HG03565 (cell line): ENCODE measurements at regions not wholly inside any gene's neighbourhood (a gene's known extent, or its start where the extent isn't known, plus 50 kb on each side); places are given as distances from the start of the nearest gene placed in this dataset.

ENCODE experiments used
- ATAC-seq: cut with Tn5 transposase; IDR thresholded peaks from one replicate; pipeline ENCODE4 v1.9.1; 2021; ENCODE audit warnings: mild to moderate bottlenecking, moderate library complexity; ENCODE audit not compliant: unreplicated experiment

DNA sequence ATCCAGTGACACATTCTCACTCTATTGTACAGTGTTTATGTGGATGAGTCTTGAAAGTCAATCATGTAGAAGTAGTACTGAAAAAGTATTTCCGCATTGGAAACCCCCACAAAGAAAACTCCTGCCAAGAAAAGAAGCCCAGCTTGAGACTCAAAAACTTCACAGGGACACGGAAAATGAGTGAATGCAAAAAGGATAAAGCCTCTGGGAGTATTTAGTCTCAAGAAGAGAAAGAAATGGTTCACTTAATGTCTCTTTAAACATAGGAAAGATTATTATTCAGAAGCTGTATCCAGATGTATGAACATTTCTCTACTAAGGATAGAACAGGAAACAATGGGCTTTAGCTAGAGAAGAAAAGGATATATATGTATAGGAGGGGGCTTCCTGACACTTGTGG lies 304.5 kb downstream of the BARHL2 start:
- ATAC-seq, result no peak

DNA sequence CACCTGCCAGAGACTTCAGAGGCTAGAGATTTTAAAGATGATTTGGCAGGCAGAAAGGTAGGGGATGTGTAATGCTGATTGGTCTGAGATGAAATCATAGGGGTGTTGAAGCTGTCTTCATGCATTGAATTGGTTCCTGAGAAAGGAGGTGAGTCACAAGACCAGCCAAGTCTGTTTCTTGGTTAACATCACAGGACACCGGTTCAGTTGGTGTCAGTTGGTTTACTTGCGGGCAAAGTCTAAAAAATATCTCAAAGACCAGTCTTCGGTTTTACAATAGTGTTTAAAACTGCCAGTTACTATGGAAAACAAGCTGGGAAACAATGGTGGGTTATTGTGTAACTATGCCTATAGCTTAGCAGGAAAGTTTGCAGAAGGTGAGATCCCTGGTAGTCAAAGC lies 305.9 kb downstream of the BARHL2 start:
- ATAC-seq, result no peak

DNA sequence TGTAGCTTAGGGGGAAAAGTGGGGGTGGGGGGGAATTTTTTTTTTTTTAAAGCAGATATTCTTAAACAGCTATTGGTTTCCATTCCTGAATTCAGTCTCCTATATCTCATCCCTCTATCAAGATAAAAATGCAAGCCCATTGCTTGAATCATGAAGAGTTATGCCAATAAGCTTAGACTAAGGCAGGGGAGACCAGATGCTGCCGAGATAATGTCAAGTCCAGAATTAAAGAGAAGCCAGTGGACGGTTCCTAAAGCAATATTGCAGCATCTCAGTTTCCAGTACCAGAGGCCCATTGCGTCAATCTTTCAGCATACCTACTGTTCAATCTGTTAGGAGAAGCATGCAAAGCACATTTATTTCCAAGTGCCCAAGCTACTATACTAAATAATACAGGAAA lies 309.4 kb downstream of the BARHL2 start:
- no peak for ATAC-seq

DNA sequence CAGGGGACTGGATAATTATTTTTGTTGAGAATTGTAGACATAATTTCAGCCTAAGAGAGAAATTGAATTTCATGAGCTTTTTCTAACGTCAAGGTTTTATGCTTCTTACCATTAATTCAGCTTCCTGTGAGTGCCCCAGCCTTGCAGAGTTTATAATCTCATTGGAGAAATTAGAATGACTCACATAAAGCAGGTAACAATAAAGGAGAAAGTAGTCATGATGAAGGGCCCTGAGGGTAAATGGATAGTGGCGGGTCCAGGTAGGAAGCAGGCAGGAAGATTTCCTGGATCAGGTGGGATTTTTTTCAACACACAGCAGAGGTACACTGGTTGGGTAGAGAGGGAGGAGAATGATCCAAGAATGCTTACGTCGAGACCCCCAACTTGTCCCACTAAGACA lies 311.4 kb downstream of the BARHL2 start:
- no peak for ATAC-seq

DNA sequence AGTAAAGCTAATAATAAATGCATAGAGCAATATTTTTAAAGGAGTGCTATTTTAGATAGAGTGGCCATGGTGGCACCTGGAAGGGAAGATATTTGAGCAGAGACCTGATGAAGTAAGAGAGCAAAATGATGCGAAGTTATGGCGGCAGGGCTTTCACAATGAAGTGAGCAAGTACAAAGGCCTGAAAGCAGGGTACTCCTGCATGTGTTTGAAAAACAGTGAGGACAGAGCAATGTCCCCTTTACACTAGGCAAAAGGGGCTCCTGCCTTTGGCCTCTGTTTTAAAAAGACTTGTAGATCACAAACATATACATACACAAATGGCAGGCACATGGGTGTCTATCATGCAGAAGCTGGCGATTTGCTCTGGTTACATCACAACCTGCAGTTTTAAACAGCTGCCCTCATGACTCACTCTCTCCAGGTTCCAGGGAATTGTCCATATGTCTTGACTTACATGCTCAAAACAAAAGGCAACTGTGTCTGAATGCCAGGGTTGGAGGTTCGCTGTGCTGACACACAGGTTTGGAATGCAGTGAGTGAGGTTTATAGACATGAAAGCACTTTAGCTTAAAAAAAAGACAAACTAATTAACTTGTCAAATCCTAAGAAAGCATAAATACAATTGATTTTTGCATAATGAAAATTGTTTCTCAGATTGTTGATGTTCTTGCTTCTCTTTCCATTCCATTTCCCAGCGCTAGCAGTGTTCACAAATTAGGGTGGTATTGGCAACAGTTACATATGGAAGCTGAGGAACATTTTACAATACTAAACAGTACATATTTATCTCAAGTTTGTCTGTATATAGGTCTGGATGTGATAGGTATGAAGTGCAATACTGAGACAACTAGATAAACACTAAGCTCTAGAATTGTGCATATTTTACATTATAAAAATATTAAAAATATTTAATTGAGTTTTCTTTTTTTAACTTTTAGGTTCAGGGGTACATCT lies 313.9 kb downstream of the BARHL2 start:
- no peak for ATAC-seq

DNA sequence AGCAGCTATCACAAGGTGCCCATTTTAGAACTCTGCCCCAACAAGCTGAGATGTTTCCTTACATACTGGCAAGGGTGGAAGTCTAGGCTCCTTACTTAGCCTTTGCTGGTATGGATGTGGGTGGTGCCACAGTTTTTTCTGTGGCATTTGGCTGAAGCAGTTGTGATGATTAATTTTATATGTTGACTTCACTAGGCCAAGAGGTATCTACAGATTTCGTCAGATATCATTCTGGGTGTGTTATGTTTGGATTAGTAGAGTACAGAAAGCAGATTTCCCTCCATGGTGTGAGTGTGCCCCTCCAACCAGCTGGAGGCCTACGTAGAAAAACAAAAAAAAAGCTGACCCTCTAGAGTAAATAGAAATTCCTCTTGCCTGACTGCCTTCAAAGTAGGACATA lies 317.0 kb downstream of the BARHL2 start:
- ATAC-seq, result no peak

DNA sequence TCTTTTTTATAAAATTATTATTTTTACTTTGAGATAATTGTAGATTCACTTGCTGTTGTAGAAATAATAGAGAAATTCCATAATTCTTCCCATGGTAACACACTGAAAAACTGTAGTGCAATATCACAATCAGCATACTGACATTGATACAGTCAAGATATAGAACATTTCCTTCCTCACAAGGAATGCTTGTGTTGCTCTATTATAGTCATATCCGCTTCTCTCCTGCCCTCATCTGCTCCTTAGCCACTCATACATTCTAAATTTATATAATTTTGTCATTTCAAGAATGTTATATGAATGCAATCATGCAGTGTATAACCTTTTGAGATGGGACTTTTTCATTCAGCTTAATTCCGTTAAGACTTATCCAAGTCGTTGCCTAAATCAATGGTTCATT lies 320.2 kb downstream of the BARHL2 start:
- no peak for ATAC-seq

DNA sequence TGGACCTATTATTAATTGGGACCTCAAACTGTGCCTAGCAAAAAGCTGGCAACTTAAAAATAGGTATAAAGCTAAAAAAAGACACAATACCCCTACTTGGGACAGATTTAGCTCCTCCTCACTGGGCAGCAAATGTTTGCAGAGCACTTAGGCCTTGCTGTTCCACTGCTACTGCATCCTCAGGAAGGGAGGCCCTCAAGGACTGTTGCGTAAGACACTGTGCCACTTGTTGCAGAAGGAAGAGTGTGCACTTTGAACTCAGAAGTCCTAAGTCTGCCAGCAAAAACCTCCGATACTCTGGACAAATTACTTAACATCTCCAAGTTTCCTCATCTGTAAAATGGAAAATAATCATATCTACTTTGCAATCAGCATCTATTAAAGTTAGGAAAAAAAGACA lies 322.9 kb downstream of the BARHL2 start:
- no peak for ATAC-seq

DNA sequence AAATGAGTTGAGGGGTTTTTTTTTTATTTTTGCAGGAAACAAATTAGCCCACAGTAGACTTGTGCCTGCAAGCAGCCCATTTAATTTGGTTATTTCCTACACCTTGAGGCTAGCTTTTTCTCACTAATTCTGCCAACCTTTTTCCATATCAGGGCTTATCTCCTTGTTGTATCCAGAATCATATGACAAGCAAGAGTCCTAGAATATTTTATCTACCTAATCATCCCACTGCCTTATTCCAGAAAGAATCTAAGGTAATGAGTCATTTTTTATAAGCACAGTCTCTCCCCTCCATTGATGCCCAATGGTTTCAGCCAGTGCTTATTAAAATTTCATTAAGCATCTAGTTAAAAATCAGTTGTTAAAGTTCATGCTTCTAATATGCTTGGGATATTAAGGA lies 324.1 kb downstream of the BARHL2 start:
- no peak for ATAC-seq

DNA sequence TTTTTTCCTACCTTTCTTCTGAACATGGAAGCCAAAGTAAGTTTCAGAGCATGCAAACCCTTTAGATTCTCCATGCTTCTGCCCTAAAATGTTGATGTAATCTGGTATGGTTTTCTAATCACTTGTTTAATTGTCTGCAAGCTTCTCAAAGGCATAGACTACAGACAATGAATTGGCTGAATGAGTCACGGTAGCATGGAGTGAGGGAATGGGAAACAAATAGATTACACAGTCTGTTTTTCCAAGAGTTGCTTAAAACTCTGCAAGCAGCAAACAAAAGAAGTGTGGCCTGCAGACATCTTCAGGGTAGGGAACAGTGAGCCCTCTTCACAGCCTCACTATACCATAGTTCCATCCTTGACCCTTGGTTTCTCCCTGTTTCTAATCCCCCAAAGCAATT lies 326.0 kb downstream of the BARHL2 start:
- no peak for ATAC-seq

DNA sequence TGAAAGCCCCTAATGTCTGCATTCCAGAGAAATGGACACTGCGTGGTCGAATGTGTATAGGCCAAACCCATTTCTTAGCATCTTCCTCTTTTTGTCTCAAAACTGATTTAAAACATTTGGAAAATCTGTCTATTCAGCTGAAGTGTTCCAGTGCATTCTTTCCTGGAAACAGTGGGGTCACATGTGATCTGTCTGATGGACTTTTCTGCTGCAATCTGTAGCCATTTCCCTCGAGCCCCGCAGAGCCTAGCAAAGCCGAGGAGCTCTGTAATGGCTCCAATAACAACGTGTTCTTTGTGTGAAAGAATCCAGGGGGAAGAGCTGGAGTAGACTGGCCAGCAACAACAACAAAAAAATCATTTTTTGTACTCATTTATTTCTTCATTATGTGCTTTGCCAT lies 329.3 kb downstream of the BARHL2 start:
- no peak for ATAC-seq

DNA sequence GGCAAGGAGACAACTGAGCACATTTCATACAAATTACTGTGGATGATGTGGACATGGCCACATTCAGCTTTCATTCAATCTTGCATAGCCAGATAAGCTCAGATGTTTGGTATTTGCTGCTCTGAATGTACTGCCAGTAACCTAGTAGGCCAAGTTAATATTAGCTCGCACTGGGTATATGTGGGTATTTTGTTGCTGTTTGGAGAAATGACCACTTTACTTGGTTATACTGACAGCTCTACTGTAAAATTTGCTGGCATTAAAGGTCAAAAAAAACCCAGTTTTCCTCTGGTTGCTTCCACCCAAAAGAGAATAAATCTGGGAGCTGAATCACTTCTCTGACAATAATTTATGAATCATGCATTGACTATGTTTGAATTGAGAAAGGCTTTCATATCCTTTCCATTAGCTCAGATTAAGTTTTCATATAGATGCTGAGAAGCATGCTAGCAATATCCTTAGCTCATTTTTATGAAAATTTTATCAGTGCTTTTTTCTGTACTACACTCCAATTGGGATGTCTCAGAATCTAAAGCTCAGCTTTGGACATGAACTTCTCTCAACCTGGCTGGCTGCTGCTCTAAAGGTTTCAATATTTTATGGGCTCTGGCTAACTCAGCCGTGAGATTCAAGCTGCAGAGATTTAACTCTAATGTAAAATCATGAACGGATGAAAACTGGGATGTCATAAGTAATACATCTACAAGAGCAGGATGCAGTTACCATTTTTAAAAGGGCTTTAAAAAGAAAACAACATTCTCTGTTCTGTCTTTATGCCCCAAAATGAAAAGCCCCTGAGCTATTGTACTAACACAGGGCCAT lies 330.0 kb downstream of the BARHL2 start:
- no peak for ATAC-seq

DNA sequence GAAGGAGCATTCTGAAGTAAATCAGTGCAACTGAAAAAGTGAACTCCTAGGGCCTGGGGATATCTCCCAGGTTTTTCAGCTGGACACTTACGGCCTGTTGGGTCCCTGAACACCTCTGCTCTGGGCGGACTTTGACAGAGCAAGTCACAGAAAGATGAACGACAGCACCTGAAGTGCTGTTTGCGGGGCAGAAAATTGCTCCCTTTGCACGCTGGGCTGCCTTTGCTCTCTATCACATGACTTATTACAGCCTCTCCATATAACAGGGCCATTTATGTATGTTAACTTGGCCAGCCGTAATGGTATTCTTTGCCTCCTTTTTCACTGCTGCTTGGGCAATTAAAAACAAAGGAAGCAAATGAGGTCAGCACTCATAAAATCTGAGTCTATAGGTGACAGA lies 332.9 kb downstream of the BARHL2 start:
- no peak for ATAC-seq

DNA sequence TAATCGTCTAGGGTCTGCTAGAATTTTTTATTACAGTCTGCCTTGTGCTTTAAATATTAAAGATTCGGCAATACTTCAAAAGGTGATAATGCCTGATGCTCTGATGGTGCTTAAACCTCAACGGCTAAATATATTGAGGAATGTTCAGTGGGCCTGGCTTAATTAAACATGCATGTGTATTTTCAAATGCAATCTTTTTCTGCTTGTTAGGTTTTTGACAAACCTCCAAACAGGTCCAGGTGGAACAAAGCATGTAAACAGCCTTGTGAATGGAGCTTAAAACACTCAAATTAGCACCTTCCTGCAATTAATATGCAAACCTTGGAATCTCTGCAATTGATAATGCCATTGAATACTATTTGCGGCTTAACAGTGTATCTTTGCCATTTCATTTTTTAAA lies 334.9 kb downstream of the BARHL2 start:
- no peak for ATAC-seq

DNA sequence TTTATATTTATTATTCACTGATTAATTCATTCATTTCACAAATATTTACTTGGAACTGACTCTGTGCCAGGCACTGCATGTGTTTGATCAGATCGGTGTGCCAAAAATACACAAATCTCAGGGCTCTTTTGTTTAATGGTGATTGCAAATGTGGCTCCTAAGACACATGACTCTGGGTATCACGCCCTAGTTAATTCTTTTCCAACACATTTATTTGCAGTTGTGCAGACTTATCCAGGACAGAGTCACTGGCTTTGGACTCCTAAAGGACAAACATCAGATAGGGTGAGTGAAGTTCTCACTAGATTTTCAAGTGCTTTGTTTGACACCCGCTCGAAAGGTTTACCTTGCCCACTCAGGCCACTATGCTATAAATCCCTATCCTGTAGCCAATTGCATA lies 335.5 kb downstream of the BARHL2 start:
- ATAC-seq, result no peak

DNA sequence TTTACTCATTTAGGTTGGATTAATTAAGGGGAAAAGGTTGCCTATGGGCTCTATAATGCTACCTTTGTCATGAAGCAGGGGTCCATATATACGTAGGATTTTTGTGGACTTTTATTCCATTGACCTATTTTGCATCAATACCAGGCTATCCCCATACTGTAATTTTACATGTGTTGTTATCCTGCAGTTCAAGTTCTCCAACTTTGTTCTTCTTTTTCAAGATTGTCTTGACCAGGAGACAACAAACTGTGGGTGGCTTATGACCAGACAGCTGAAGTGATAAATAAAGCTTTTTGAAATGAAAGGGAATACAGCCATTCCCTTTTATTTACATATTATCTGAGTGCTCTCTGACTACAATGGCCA lies 345.7 kb downstream of the BARHL2 start:
- no peak for ATAC-seq

DNA sequence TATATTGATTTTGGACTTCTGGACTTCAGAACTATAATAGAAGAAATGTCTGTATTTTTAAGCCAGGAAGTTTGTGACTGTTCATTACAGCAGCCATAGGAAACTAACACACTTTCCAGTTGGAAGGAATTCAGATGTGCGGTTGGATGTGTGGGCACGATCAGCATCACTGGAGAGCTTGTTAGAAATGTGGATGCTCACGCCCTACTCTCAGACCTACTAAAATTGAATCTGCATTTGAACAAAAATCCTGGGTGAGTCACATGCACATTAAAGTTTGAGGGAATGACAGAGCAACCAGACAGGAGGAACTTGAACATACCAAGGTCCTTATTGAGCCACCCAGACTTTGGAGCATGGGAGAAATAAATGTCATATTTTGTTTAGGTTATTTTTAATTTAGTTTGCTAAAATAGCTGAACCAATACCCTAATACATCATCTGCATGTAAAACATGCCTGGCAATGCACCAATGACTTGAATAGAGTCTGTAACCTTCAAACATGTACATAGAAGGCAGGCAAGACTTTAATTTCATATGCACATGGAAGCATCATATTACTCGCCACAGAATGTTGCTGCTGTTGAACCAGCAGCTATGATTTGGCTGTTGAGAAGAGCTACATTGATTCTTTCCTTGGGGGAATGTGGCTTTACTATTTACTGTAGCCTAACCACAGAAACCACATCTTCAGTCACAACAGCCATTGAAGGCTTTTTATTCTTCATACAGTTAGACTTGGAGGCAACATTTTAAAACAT lies 346.2 kb downstream of the BARHL2 start:
- no peak for ATAC-seq

DNA sequence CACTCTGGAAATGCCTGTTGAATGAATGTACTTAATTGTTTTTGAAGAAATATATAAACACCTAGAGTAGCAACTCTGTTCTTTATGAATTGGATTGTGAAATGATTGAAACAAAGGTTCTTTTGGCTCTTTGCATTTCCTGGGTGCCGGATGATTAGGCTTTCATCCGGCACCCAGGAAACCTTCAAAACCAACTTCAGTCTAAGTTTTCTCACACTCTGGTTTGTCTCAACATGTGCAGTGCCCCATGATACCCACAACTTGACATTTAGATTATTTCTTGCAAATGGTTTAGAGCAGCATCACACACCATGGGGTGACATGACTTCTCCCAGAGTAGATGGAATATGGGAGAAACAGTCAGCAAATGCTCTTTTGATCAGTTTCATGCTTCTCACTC lies 354.9 kb downstream of the BARHL2 start:
- no peak for ATAC-seq

DNA sequence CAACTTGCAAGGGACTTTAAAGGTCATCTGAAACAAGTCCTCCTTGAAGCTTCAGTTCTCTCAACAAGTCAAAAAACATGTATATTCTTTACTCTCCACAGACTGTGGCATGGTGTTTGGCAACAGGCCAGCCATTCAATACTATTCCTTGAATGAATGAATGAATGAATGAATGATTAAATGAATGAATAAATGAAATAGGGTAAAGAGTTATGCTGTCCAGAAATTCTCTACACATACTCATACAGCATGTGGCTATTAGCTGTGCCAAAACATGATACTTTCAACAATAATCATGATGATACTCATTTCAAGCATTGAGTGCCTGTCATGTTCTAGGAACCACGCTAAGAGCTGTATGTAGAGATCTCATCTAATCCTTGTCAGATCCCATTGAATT lies 356.1 kb downstream of the BARHL2 start:
- ATAC-seq, result no peak

DNA sequence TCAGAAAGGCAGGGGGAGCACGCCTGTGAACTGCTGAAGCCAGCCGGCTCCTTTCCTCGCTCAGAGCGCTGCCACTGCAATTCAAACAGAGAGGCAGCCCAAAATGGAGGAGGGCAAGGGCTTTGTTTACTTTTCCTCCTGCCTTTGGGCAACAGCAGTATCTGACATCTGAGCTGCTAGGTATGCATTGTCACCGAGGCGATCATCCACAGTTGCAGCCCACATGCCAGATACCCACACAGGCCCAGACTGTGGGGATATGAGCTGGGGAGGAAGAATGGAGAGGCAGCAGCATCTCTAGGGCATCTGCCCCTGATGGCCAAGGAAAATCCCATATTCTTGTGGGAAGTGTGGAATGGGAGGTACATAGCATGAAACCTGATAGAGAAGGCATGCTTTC lies 357.1 kb downstream of the BARHL2 start:
- no peak for ATAC-seq

DNA sequence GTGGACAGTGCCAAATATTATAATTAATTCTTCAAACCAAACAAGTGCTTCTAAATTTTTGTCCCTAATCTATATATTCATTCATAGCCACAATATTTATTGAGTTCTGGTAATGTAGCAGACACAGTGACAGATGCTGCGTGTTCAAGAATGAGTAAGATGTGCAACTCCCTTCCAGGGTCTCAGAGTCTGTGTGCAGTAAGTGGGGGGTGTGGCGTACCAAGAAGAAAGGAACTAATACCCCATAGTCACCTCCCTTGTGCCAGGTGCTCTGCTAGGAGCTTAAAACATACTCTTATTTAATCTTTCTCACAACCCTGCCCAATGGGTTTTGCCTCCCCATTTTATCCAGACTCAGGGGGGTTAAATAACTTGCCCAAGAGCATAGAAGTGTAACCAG lies 358.7 kb downstream of the BARHL2 start:
- ATAC-seq, result no peak
